Upper lobe of right lung (tissue), 1 donor: ENCODE measurements at regions not wholly inside any gene's neighbourhood (a gene's known extent, or its start where the extent isn't known, plus 50 kb on each side); places are given as distances from the start of the nearest gene placed in this dataset.
"Not testable (repeated sequence)": the region's sequence is repeated elsewhere in the genome, so short reads cannot be mapped to it uniquely, and the experiment has no call there.

Source experiments
- ATAC-seq: fragments of 200-7000 bp; cut with Tn5 transposase; one replicate; pipeline ENCODE4 v1.9.1; 2020; ENCODE audit warnings: mild to moderate bottlenecking, moderate library complexity
- DNase-seq: peaks from one replicate; pipeline ENCODE4 v3.0.0-alpha.2; 2020
- H3K27ac ChIP-seq: fragments of 200-600 bp; one replicate; pipeline ENCODE4 v1.8.0; 2022
- H3K27me3 ChIP-seq: fragments of 200-600 bp; one replicate; pipeline ENCODE4 v1.8.0; 2022; ENCODE audit warnings: mild to moderate bottlenecking
- H3K36me3 ChIP-seq: fragments of 200-600 bp; one replicate; pipeline ENCODE4 v1.8.0; 2022
- H3K4me1 ChIP-seq: fragments of 200-600 bp; one replicate; pipeline ENCODE4 v1.8.0; 2022
- H3K4me3 ChIP-seq: fragments of 200-600 bp; one replicate; pipeline ENCODE4 v1.8.0; 2022; ENCODE audit warnings: mild to moderate bottlenecking
- H3K9me3 ChIP-seq: fragments of 200-600 bp; one replicate; pipeline ENCODE4 v1.8.0; 2022
- CTCF ChIP-seq: fragments of 200-600 bp; IDR thresholded peaks from one replicate; pipeline ENCODE4 v1.8.0; 2022; ENCODE audit warnings: antibody characterized with exemption
- intact Hi-C: fragments of 100-400 bp; cut with DNase I; formaldehyde crosslinking; loops from one replicate; pipeline ENCODE4 v1.11.0; 2022
- donor health status: DM: no; HTN: yes; CAD: no; lungs with severe emphysema.

GRCh38 chr14:105941226-105942166 lies 415.1 kb downstream of the TMEM121 start:
- Histone ChIP-seq H3K36me3 (no peaks in the 10 kb centered on the region), H3K4me3 (no peak overlapping the region), H3K9me3 (no peaks in the 10 kb centered on the region), H3K27me3 (no peaks in the 10 kb centered on the region), H3K27ac (no peak overlapping the region), H3K4me1 (no peaks in the 10 kb centered on the region)
- DNase-seq: no peak
- no peak for ATAC-seq
- no peak for TF ChIP-seq CTCF
- intact Hi-C loops: no loop called here

GRCh38 chr14:105942725-105943124 lies 416.3 kb downstream of the TMEM121 start:
- H3K4me3 ChIP-seq, H3K36me3 ChIP-seq, H3K4me1 ChIP-seq, H3K9me3 ChIP-seq, intact Hi-C loops, H3K27ac ChIP-seq, DNase-seq, H3K27me3 ChIP-seq, ATAC-seq: not testable (repeated sequence)

GRCh38 chr14:105943973-105944602 lies 417.7 kb downstream of the TMEM121 start:
- intact Hi-C loops: no loop called here
- ATAC-seq (no peak), DNase-seq (no peak)
- H3K9me3 ChIP-seq: no peaks in the 10 kb centered on the region
- no peaks in the 10 kb centered on the region for H3K27me3 ChIP-seq
- TF ChIP-seq CTCF: no peak
- H3K36me3 ChIP-seq: no peaks in the 10 kb centered on the region
- H3K4me3 ChIP-seq: no peak overlapping the region
- no peak overlapping the region for H3K27ac ChIP-seq
- H3K4me1 ChIP-seq: no peaks in the 10 kb centered on the region

GRCh38 chr14:105944632-105945610 lies 418.5 kb downstream of the TMEM121 start:
- no peaks in the 10 kb centered on the region for H3K4me1 ChIP-seq
- H3K36me3 ChIP-seq: no peaks in the 10 kb centered on the region
- ATAC-seq: peak; percentile 84
- no peak overlapping the region for H3K27ac ChIP-seq
- no peaks in the 10 kb centered on the region for H3K27me3 ChIP-seq
- peak; percentile 76 for TF ChIP-seq CTCF
- no peak overlapping the region for H3K4me3 ChIP-seq
- intact Hi-C loops: no loop called here
- H3K9me3 ChIP-seq: no peaks in the 10 kb centered on the region
- DNase-seq: peak; percentile 87

- Histone ChIP-seq H3K27me3 (no peaks in the 10 kb centered on the region), H3K36me3 (no peaks in the 10 kb centered on the region), H3K4me3 (no peak overlapping the region), H3K27ac (no peak overlapping the region), H3K9me3 (no peaks in the 10 kb centered on the region), H3K4me1 (no peaks in the 10 kb centered on the region)
- intact Hi-C loops: no loop called here
- DNase-seq: no peak
- peak; percentile 27 for ATAC-seq
- peak; percentile 23 for TF ChIP-seq CTCF
These were observed 419.5 kb downstream of the TMEM121 start for GRCh38 chr14:105945896-105946295.
